GM23248 (cell line): ENCODE measurements at regions not wholly inside any gene's neighbourhood (a gene's known extent, or its start where the extent isn't known, plus 50 kb on each side); places are given as distances from the start of the nearest gene placed in this dataset.

Experiments used
- EZH2 ChIP-seq: fragments of 200-600 bp; sonication (generic); IDR thresholded peaks from 2 replicates; pipeline ENCODE4 v1.6.1; 2018; ENCODE audit warnings: antibody characterized with exemption, mild to moderate bottlenecking; ENCODE audit not compliant: insufficient read depth, poor library complexity, severe bottlenecking
- EZH2phosphoT487 ChIP-seq: fragments of 200-600 bp; sonication (generic); IDR thresholded peaks from 2 replicates; pipeline ENCODE4 v1.6.1; 2018; ENCODE audit warnings: antibody characterized with exemption, moderate library complexity, mild to moderate bottlenecking, low read depth; ENCODE audit not compliant: insufficient read depth

GRCh38 chrX:113793563-113793962, 790.3 kb upstream of the HTR2C start:
- TF ChIP-seq EZH2 (no peak), EZH2phosphoT487 (no peak)
